Effector memory CD4-positive, alpha-beta T cell (primary cell): ENCODE measurements at regions not wholly inside any gene's neighbourhood (a gene's known extent, or its start where the extent isn't known, plus 50 kb on each side); places are given as distances from the start of the nearest gene placed in this dataset.

Experiments used
- DNase-seq, 3 donors: peaks; one replicate each; pipeline ENCODE4 v3.0.0-alpha.2; 2020
- H3K27ac ChIP-seq: 2 replicates; pipeline ENCODE4 v1.7.0; 2013; ENCODE audit warnings: mild to moderate bottlenecking, low read length, moderate library complexity; ENCODE audit not compliant: insufficient read depth, poor library complexity, severe bottlenecking
- H3K27me3 ChIP-seq: replicated peaks from 2 replicates; pipeline ENCODE4 v1.7.0; 2013; ENCODE audit warnings: mild to moderate bottlenecking, low read length; ENCODE audit not compliant: insufficient read depth, control insufficient read depth, poor library complexity, severe bottlenecking
- H3K36me3 ChIP-seq: 2 replicates; pipeline ENCODE4 v1.7.0; 2013; ENCODE audit warnings: mild to moderate bottlenecking, low read length, moderate library complexity; ENCODE audit not compliant: control insufficient read depth, insufficient read depth
- H3K4me1 ChIP-seq: 2 replicates; pipeline ENCODE4 v1.7.0; 2013; ENCODE audit warnings: low read length, mild to moderate bottlenecking; ENCODE audit not compliant: control insufficient read depth, insufficient read depth, poor library complexity, severe bottlenecking
- H3K4me3 ChIP-seq: 2 replicates; pipeline ENCODE4 v1.7.0; 2013; ENCODE audit warnings: low read length, low read depth, mild to moderate bottlenecking; ENCODE audit not compliant: insufficient read depth, poor library complexity, severe bottlenecking
- H3K9me3 ChIP-seq: 2 replicates; pipeline ENCODE4 v1.7.0; 2013; ENCODE audit warnings: mild to moderate bottlenecking, low read length, moderate library complexity; ENCODE audit not compliant: control insufficient read depth

- H3K27ac ChIP-seq = no peak overlapping the region
- no peak overlapping the region for H3K4me3 ChIP-seq
- no peaks in the 10 kb centered on the region for H3K36me3 ChIP-seq
- H3K9me3 ChIP-seq = peaks cover 3% of the 10 kb centered on the region
- H3K27me3 ChIP-seq = no peaks in the 10 kb centered on the region
- H3K4me1 ChIP-seq = no peaks in the 10 kb centered on the region
- no peak for DNase-seq
These were observed 1245.1 kb upstream of the LRRTM1 start for GRCh38 chr2:81549646-81550045.

GRCh38 chr2:81545626-81546025, 1241.1 kb upstream of the LRRTM1 start:
- DNase-seq = no peak
- no peak overlapping the region for H3K27ac ChIP-seq
- H3K36me3 ChIP-seq = no peaks in the 10 kb centered on the region
- no peak overlapping the region for H3K4me3 ChIP-seq
- H3K4me1 ChIP-seq = no peaks in the 10 kb centered on the region
- H3K27me3 ChIP-seq = no peaks in the 10 kb centered on the region
- peaks cover 3% of the 10 kb centered on the region for H3K9me3 ChIP-seq

- no peaks in the 10 kb centered on the region for H3K4me1 ChIP-seq
- no peak overlapping the region for H3K27ac ChIP-seq
- H3K4me3 ChIP-seq = no peak overlapping the region
- H3K27me3 ChIP-seq = no peaks in the 10 kb centered on the region
- H3K9me3 ChIP-seq = peaks cover 3% of the 10 kb centered on the region
- no peak for DNase-seq
- no peaks in the 10 kb centered on the region for H3K36me3 ChIP-seq
These were observed 1237.6 kb upstream of the LRRTM1 start for GRCh38 chr2:81542119-81542518.

- H3K9me3 ChIP-seq = peaks cover 1% of the 10 kb centered on the region
- H3K4me1 ChIP-seq = no peaks in the 10 kb centered on the region
- DNase-seq = no peak
- H3K4me3 ChIP-seq = no peak overlapping the region
- no peaks in the 10 kb centered on the region for H3K27me3 ChIP-seq
- no peak overlapping the region for H3K27ac ChIP-seq
- H3K36me3 ChIP-seq = no peaks in the 10 kb centered on the region
These were observed 1225.4 kb upstream of the LRRTM1 start for GRCh38 chr2:81529944-81530343.

GRCh38 chr2:81528852-81529480, 1224.4 kb upstream of the LRRTM1 start:
- Histone ChIP-seq H3K9me3 (peaks cover 3% of the 10 kb centered on the region), H3K4me1 (no peaks in the 10 kb centered on the region), H3K27me3 (no peaks in the 10 kb centered on the region), H3K36me3 (no peaks in the 10 kb centered on the region), H3K4me3 (no peak overlapping the region), H3K27ac (no peak overlapping the region)
- DNase-seq = no peak

GRCh38 chr2:81523344-81523743, 1218.8 kb upstream of the LRRTM1 start:
- no peaks in the 10 kb centered on the region for H3K27me3 ChIP-seq
- peaks cover 3% of the 10 kb centered on the region for H3K9me3 ChIP-seq
- H3K4me3 ChIP-seq = no peak overlapping the region
- no peak for DNase-seq
- no peak overlapping the region for H3K27ac ChIP-seq
- no peaks in the 10 kb centered on the region for H3K36me3 ChIP-seq
- no peaks in the 10 kb centered on the region for H3K4me1 ChIP-seq

GRCh38 chr2:81513328-81513727, 1208.8 kb upstream of the LRRTM1 start:
- Histone ChIP-seq H3K36me3 (no peaks in the 10 kb centered on the region), H3K4me3 (no peak overlapping the region), H3K27me3 (no peaks in the 10 kb centered on the region), H3K9me3 (no peaks in the 10 kb centered on the region), H3K4me1 (no peaks in the 10 kb centered on the region), H3K27ac (no peak overlapping the region)
- DNase-seq = no peak

GRCh38 chr2:81505586-81505985, 1201.0 kb upstream of the LRRTM1 start:
- Histone ChIP-seq H3K4me3 (no peak overlapping the region), H3K36me3 (no peaks in the 10 kb centered on the region), H3K4me1 (no peaks in the 10 kb centered on the region), H3K27ac (no peak overlapping the region), H3K9me3 (no peaks in the 10 kb centered on the region), H3K27me3 (no peaks in the 10 kb centered on the region)
- DNase-seq = no peak

- Histone ChIP-seq H3K4me1 (no peaks in the 10 kb centered on the region), H3K27me3 (no peaks in the 10 kb centered on the region), H3K4me3 (no peak overlapping the region), H3K36me3 (no peaks in the 10 kb centered on the region), H3K27ac (no peak overlapping the region), H3K9me3 (no peaks in the 10 kb centered on the region)
- DNase-seq = no peak
These were observed 1191.0 kb upstream of the LRRTM1 start for GRCh38 chr2:81495556-81495955.

GRCh38 chr2:81483254-81483653, 1178.7 kb upstream of the LRRTM1 start:
- H3K36me3 ChIP-seq = no peaks in the 10 kb centered on the region
- no peaks in the 10 kb centered on the region for H3K9me3 ChIP-seq
- H3K4me3 ChIP-seq = no peak overlapping the region
- H3K27me3 ChIP-seq = no peaks in the 10 kb centered on the region
- no peak for DNase-seq
- H3K27ac ChIP-seq = no peak overlapping the region
- H3K4me1 ChIP-seq = no peaks in the 10 kb centered on the region
